ENCODE measurements at regions not wholly inside any gene's neighbourhood (a gene's known extent, or its start where the extent isn't known, plus 50 kb on each side); places are given as distances from the start of the nearest gene placed in this dataset.

- H3K4me1 ChIP-seq (ENCODE audit: insufficient read depth, low read length), result no peaks in the 10 kb centered on the region
Measured at GRCh38 chr1:29974316-29974724, 738.0 kb downstream of the PTPRU start.

GRCh38 chr1:29973406-29973805 lies 737.1 kb downstream of the PTPRU start:
- H3K9ac ChIP-seq (ENCODE audit: low read length), result no peak overlapping the region
- no peaks in the 10 kb centered on the region for H3K36me3 ChIP-seq (ENCODE audit: insufficient read depth, low read length)
- H3K9me3 ChIP-seq (ENCODE audit: low read length), result no peaks in the 10 kb centered on the region
- no peak overlapping the region for H3K4me3 ChIP-seq (ENCODE audit: low read depth in 1 of 2, low read length in 2 of 2)
- no peak overlapping the region for H3K27ac ChIP-seq (ENCODE audit: low read depth, low read length)
- no peaks in the 10 kb centered on the region for H3K4me1 ChIP-seq (ENCODE audit: insufficient read depth, low read length)
- H3K27me3 ChIP-seq (ENCODE audit: control insufficient read depth in 1 of 2, insufficient read depth in 2 of 2, low read length in 2 of 2), result peaks cover 0 to 7% of the 10 kb centered on the region in 2 donors

More at GRCh38 chr1:29974316-29974724, 738.0 kb downstream of the PTPRU start:
- no peaks in the 10 kb centered on the region for H3K36me3 ChIP-seq (ENCODE audit: insufficient read depth, low read length)
- no peak overlapping the region for H3K9ac ChIP-seq (ENCODE audit: low read length)
- no peak overlapping the region for H3K4me3 ChIP-seq (ENCODE audit: low read depth in 1 of 2, low read length in 2 of 2)
- no peak overlapping the region for H3K27ac ChIP-seq (ENCODE audit: low read depth, low read length)
- peaks cover 0 to 7% of the 10 kb centered on the region in 2 donors for H3K27me3 ChIP-seq (ENCODE audit: control insufficient read depth in 1 of 2, insufficient read depth in 2 of 2, low read length in 2 of 2)
- H3K9me3 ChIP-seq (ENCODE audit: low read length), result no peaks in the 10 kb centered on the region

GRCh38 chr1:29972421-29973053 lies 736.2 kb downstream of the PTPRU start:
- no peak overlapping the region for H3K9ac ChIP-seq (ENCODE audit: low read length)
- H3K36me3 ChIP-seq (ENCODE audit: insufficient read depth, low read length), result no peaks in the 10 kb centered on the region
- no peaks in the 10 kb centered on the region for H3K9me3 ChIP-seq (ENCODE audit: low read length)
- no peak overlapping the region for H3K4me3 ChIP-seq (ENCODE audit: low read depth in 1 of 2, low read length in 2 of 2)
- no peaks in the 10 kb centered on the region for H3K4me1 ChIP-seq (ENCODE audit: insufficient read depth, low read length)
- no peak overlapping the region for H3K27ac ChIP-seq (ENCODE audit: low read depth, low read length)
- H3K27me3 ChIP-seq (ENCODE audit: control insufficient read depth in 1 of 2, insufficient read depth in 2 of 2, low read length in 2 of 2), result peaks cover 0 to 7% of the 10 kb centered on the region in 2 donors

GRCh38 chr1:29971703-29972102 lies 735.4 kb downstream of the PTPRU start:
- Histone ChIP-seq H3K9me3 (ENCODE audit: low read length) (no peaks in the 10 kb centered on the region), H3K9ac (ENCODE audit: low read length) (no peak overlapping the region), H3K27ac (ENCODE audit: low read depth, low read length) (no peak overlapping the region), H3K4me3 (ENCODE audit: low read depth in 1 of 2, low read length in 2 of 2) (no peak overlapping the region), H3K4me1 (ENCODE audit: insufficient read depth, low read length) (no peaks in the 10 kb centered on the region), H3K27me3 (ENCODE audit: control insufficient read depth in 1 of 2, insufficient read depth in 2 of 2, low read length in 2 of 2) (peaks cover 0 to 7% of the 10 kb centered on the region in 2 donors), H3K36me3 (ENCODE audit: insufficient read depth, low read length) (no peaks in the 10 kb centered on the region)

GRCh38 chr1:29970747-29971325 lies 734.5 kb downstream of the PTPRU start:
- H3K4me1 ChIP-seq (ENCODE audit: insufficient read depth, low read length), result no peaks in the 10 kb centered on the region
- peaks cover 0 to 13% of the 10 kb centered on the region in 2 donors for H3K27me3 ChIP-seq (ENCODE audit: control insufficient read depth in 1 of 2, insufficient read depth in 2 of 2, low read length in 2 of 2)
- no peaks in the 10 kb centered on the region for H3K36me3 ChIP-seq (ENCODE audit: insufficient read depth, low read length)
- H3K4me3 ChIP-seq (ENCODE audit: low read depth in 1 of 2, low read length in 2 of 2), result no peak overlapping the region
- H3K27ac ChIP-seq (ENCODE audit: low read depth, low read length), result no peak overlapping the region
- H3K9me3 ChIP-seq (ENCODE audit: low read length), result no peaks in the 10 kb centered on the region
- H3K9ac ChIP-seq (ENCODE audit: low read length), result no peak overlapping the region

- H3K9ac ChIP-seq (ENCODE audit: low read length), result no peak overlapping the region
- no peak overlapping the region for H3K4me3 ChIP-seq (ENCODE audit: low read depth in 1 of 2, low read length in 2 of 2)
- H3K27ac ChIP-seq (ENCODE audit: low read depth, low read length), result no peak overlapping the region
- H3K4me1 ChIP-seq (ENCODE audit: insufficient read depth, low read length), result no peaks in the 10 kb centered on the region
- no peaks in the 10 kb centered on the region for H3K9me3 ChIP-seq (ENCODE audit: low read length)
- H3K36me3 ChIP-seq (ENCODE audit: insufficient read depth, low read length), result no peaks in the 10 kb centered on the region
- H3K27me3 ChIP-seq (ENCODE audit: control insufficient read depth in 1 of 2, insufficient read depth in 2 of 2, low read length in 2 of 2), result peaks cover 0 to 15% of the 10 kb centered on the region in 2 donors
Measured at GRCh38 chr1:29969576-29969975, 733.3 kb downstream of the PTPRU start.

GRCh38 chr1:29967261-29967660 lies 730.9 kb downstream of the PTPRU start:
- H3K27me3 ChIP-seq (ENCODE audit: control insufficient read depth in 1 of 2, insufficient read depth in 2 of 2, low read length in 2 of 2), result peaks cover 0 to 19% of the 10 kb centered on the region in 2 donors
- H3K9ac ChIP-seq (ENCODE audit: low read length), result no peak overlapping the region
- H3K36me3 ChIP-seq (ENCODE audit: insufficient read depth, low read length), result no peaks in the 10 kb centered on the region
- no peak overlapping the region for H3K4me3 ChIP-seq (ENCODE audit: low read depth in 1 of 2, low read length in 2 of 2)
- H3K9me3 ChIP-seq (ENCODE audit: low read length), result no peaks in the 10 kb centered on the region
- H3K4me1 ChIP-seq (ENCODE audit: insufficient read depth, low read length), result no peaks in the 10 kb centered on the region
- no peak overlapping the region for H3K27ac ChIP-seq (ENCODE audit: low read depth, low read length)

- no peak overlapping the region for H3K9ac ChIP-seq (ENCODE audit: low read length)
- H3K4me1 ChIP-seq (ENCODE audit: insufficient read depth, low read length), result no peaks in the 10 kb centered on the region
- H3K9me3 ChIP-seq (ENCODE audit: low read length), result no peaks in the 10 kb centered on the region
- H3K27me3 ChIP-seq (ENCODE audit: control insufficient read depth in 1 of 2, insufficient read depth in 2 of 2, low read length in 2 of 2), result peaks cover 0 to 18% of the 10 kb centered on the region in 2 donors
- no peak overlapping the region for H3K4me3 ChIP-seq (ENCODE audit: low read depth in 1 of 2, low read length in 2 of 2)
- no peaks in the 10 kb centered on the region for H3K36me3 ChIP-seq (ENCODE audit: insufficient read depth, low read length)
- H3K27ac ChIP-seq (ENCODE audit: low read depth, low read length), result no peak overlapping the region
Measured at GRCh38 chr1:29966526-29967045, 730.3 kb downstream of the PTPRU start.

GRCh38 chr1:29964718-29965533 lies 728.6 kb downstream of the PTPRU start:
- Histone ChIP-seq H3K27ac (ENCODE audit: low read depth, low read length) (no peak overlapping the region), H3K4me3 (ENCODE audit: low read depth in 1 of 2, low read length in 2 of 2) (no peak overlapping the region), H3K27me3 (ENCODE audit: control insufficient read depth in 1 of 2, insufficient read depth in 2 of 2, low read length in 2 of 2) (peaks cover 0 to 21% of the 10 kb centered on the region in 2 donors), H3K4me1 (ENCODE audit: insufficient read depth, low read length) (no peaks in the 10 kb centered on the region), H3K36me3 (ENCODE audit: insufficient read depth, low read length) (no peaks in the 10 kb centered on the region), H3K9me3 (ENCODE audit: low read length) (no peaks in the 10 kb centered on the region), H3K9ac (ENCODE audit: low read length) (no peak overlapping the region)

- Histone ChIP-seq H3K36me3 (ENCODE audit: insufficient read depth, low read length) (no peaks in the 10 kb centered on the region), H3K9me3 (ENCODE audit: low read length) (no peaks in the 10 kb centered on the region), H3K9ac (ENCODE audit: low read length) (no peak overlapping the region), H3K4me1 (ENCODE audit: insufficient read depth, low read length) (no peaks in the 10 kb centered on the region), H3K4me3 (ENCODE audit: low read depth in 1 of 2, low read length in 2 of 2) (no peak overlapping the region), H3K27ac (ENCODE audit: low read depth, low read length) (no peak overlapping the region), H3K27me3 (ENCODE audit: control insufficient read depth in 1 of 2, insufficient read depth in 2 of 2, low read length in 2 of 2) (peaks cover 0 to 21% of the 10 kb centered on the region in 2 donors)
Measured at GRCh38 chr1:29963946-29964345, 727.6 kb downstream of the PTPRU start.

GRCh38 chr1:29962831-29963247 lies 726.5 kb downstream of the PTPRU start:
- Histone ChIP-seq H3K36me3 (ENCODE audit: insufficient read depth, low read length) (no peaks in the 10 kb centered on the region), H3K4me1 (ENCODE audit: insufficient read depth, low read length) (no peaks in the 10 kb centered on the region), H3K9ac (ENCODE audit: low read length) (no peak overlapping the region), H3K27me3 (ENCODE audit: control insufficient read depth in 1 of 2, insufficient read depth in 2 of 2, low read length in 2 of 2) (peaks cover 0 to 21% of the 10 kb centered on the region in 2 donors), H3K4me3 (ENCODE audit: low read depth in 1 of 2, low read length in 2 of 2) (no peak overlapping the region), H3K27ac (ENCODE audit: low read depth, low read length) (no peak overlapping the region), H3K9me3 (ENCODE audit: low read length) (no peaks in the 10 kb centered on the region)

Measured in muscle layer of colon (tissue), 2 donors.